ENCODE measurements at regions not wholly inside any gene's neighbourhood (a gene's known extent, or its start where the extent isn't known, plus 50 kb on each side); places are given as distances from the start of the nearest gene placed in this dataset.
"Not testable (repeated sequence)": the region's sequence is repeated elsewhere in the genome, so short reads cannot be mapped to it uniquely, and the experiment has no call there.

DNA sequence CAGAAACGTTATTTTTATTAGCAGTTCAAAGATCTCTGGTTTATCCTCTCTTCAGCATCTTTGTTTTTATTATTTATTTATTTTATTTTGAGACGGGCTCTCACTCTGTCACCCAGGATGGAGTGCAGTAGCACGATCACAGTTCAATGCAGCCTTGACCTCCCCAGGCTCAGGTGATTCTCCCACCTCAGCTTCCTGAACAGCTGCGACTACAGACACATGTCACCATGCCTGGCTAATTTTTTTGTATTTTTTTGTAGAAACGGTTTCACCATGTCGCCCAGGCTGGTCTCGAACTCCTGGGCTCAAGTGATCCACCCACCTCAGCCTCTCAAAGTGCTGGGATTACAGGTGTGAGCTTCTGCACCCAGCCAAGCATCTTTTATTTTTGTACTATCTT lies 147.7 kb downstream of the CDRT15L2 start:
- not testable (repeated sequence) for TF ChIP-seq POLR2AphosphoS5 (IDR thresholded peaks at IDR 0.05; ENCODE audit: low read depth, low read length); POLR2A (IDR thresholded peaks at IDR 0.05; ENCODE audit: low read depth, low read length); TAF1 (IDR thresholded peaks at IDR 0.05; ENCODE audit: borderline replicate concordance, low read depth, low read length)
